HG03139 (cell line): ENCODE measurements at regions not wholly inside any gene's neighbourhood (a gene's known extent, or its start where the extent isn't known, plus 50 kb on each side); places are given as distances from the start of the nearest gene placed in this dataset.
"Not testable (repeated sequence)": the region's sequence is repeated elsewhere in the genome, so short reads cannot be mapped to it uniquely, and the experiment has no call there.

ENCODE experiments used
- ATAC-seq: cut with Tn5 transposase; IDR thresholded peaks from one replicate; pipeline ENCODE4 v1.9.1; 2021; ENCODE audit not compliant: unreplicated experiment

- ATAC-seq, result no peak
These were observed 181.7 kb upstream of the NPY2R start for GRCh38 chr4:155026715-155027114.

- ATAC-seq, result no peak
These were observed 175.8 kb upstream of the NPY2R start for GRCh38 chr4:155032521-155033229.

GRCh38 chr4:155033604-155034003, 174.8 kb upstream of the NPY2R start:
- ATAC-seq, result no peak

GRCh38 chr4:155037031-155037430, 171.4 kb upstream of the NPY2R start:
- ATAC-seq, result no peak

GRCh38 chr4:155038459-155038858, 170.0 kb upstream of the NPY2R start:
- no peak for ATAC-seq

GRCh38 chr4:155039162-155039561, 169.3 kb upstream of the NPY2R start:
- ATAC-seq, result no peak

- ATAC-seq, result no peak
These were observed 168.4 kb upstream of the NPY2R start for GRCh38 chr4:155040031-155040430.

- no peak for ATAC-seq
These were observed 166.4 kb upstream of the NPY2R start for GRCh38 chr4:155042014-155042413.

- ATAC-seq, result not testable (repeated sequence)
These were observed 164.2 kb upstream of the NPY2R start for GRCh38 chr4:155044251-155044650.

GRCh38 chr4:155047755-155048154, 160.7 kb upstream of the NPY2R start:
- no peak for ATAC-seq

- ATAC-seq, result not testable (repeated sequence)
These were observed 154.4 kb upstream of the NPY2R start for GRCh38 chr4:155054042-155054441.

- ATAC-seq, result no peak
These were observed 148.0 kb upstream of the NPY2R start for GRCh38 chr4:155060419-155060818.

- no peak for ATAC-seq
These were observed 147.6 kb upstream of the NPY2R start for GRCh38 chr4:155060873-155061272.

- no peak for ATAC-seq
These were observed 145.5 kb upstream of the NPY2R start for GRCh38 chr4:155062948-155063347.

GRCh38 chr4:155064934-155065333, 143.5 kb upstream of the NPY2R start:
- ATAC-seq, result not testable (repeated sequence)

- ATAC-seq, result no peak
These were observed 141.6 kb upstream of the NPY2R start for GRCh38 chr4:155066871-155067270.

GRCh38 chr4:155071962-155072361, 136.5 kb upstream of the NPY2R start:
- no peak for ATAC-seq

- no peak for ATAC-seq
These were observed 136.0 kb upstream of the NPY2R start for GRCh38 chr4:155072417-155072816.

GRCh38 chr4:155073852-155074251, 134.6 kb upstream of the NPY2R start:
- no peak for ATAC-seq

- ATAC-seq, result no peak
These were observed 132.1 kb upstream of the NPY2R start for GRCh38 chr4:155076256-155076785.

GRCh38 chr4:155077452-155078229, 130.8 kb upstream of the NPY2R start:
- no peak for ATAC-seq

GRCh38 chr4:155079871-155080270, 128.6 kb upstream of the NPY2R start:
- ATAC-seq, result no peak
